Aorta (tissue), 5 donors: ENCODE measurements at regions not wholly inside any gene's neighbourhood (a gene's known extent, or its start where the extent isn't known, plus 50 kb on each side); places are given as distances from the start of the nearest gene placed in this dataset.
"Not testable (repeated sequence)": the region's sequence is repeated elsewhere in the genome, so short reads cannot be mapped to it uniquely, and the experiment has no call there.

Experiments
- ATAC-seq: fragments of 200-7000 bp; cut with Tn5 transposase; one replicate; pipeline ENCODE4 v1.9.1; 2022; ENCODE audit warnings: moderate library complexity; ENCODE audit not compliant: low FRiP score
- DNase-seq, 2 donors: peaks; one replicate each; pipeline ENCODE4 v3.0.0-alpha.2; 2020
- H3K27ac ChIP-seq, 2 donors: one replicate each; pipeline ENCODE4 v1.5.1; 2013; ENCODE audit warnings: low read length in 2 of 2, mild to moderate bottlenecking in 2 of 2, moderate library complexity in 2 of 2, control low read depth in 1 of 2, inconsistent platforms in 1 of 2, low read depth in 1 of 2
- H3K27me3 ChIP-seq, 2 donors: one replicate each; pipeline ENCODE4 v1.6.1; 2013; ENCODE audit warnings: control low read depth in 1 of 2, low read length in 1 of 2, mild to moderate bottlenecking in 1 of 2, moderate library complexity in 1 of 2; ENCODE audit not compliant: insufficient read depth in 2 of 2, control insufficient read depth in 1 of 2
- H3K36me3 ChIP-seq, 2 donors: one replicate each; pipeline ENCODE4 v1.6.1; 2013; ENCODE audit warnings: control low read depth in 1 of 2, low read length in 1 of 2, mild to moderate bottlenecking in 1 of 2; ENCODE audit not compliant: insufficient read depth in 2 of 2, control insufficient read depth in 1 of 2
- H3K4me1 ChIP-seq, 2 donors: one replicate each; pipeline ENCODE4 v1.6.1; 2013; ENCODE audit warnings: low read length in 2 of 2, control low read depth in 1 of 2, mild to moderate bottlenecking in 1 of 2, moderate library complexity in 1 of 2; ENCODE audit not compliant: insufficient read depth in 2 of 2, control insufficient read depth in 1 of 2
- H3K4me3 ChIP-seq, 2 donors: one replicate each; pipeline ENCODE4 v1.5.1; 2013; ENCODE audit warnings: low read length in 2 of 2, control low read depth in 1 of 2, mild to moderate bottlenecking in 1 of 2
- H3K9me3 ChIP-seq: one replicate; pipeline ENCODE4 v1.6.1; 2013; ENCODE audit warnings: mild to moderate bottlenecking, low read length; ENCODE audit not compliant: control insufficient read depth
- WGBS, 2 donors: extraction: QIAGEN DNeasy Blood & Tissue Kit; methylation state at CpG; one replicate each; pipeline ENCODE4 v1.1.7; 2013; 5-methylcytosine and 5-hydroxymethylcytosine counted together
- intact Hi-C, 2 donors: fragments of 100-400 bp; cut with DNase I; formaldehyde crosslinking; loops; one replicate each; pipeline versions ENCODE4 v1.14.2 to v1.15.0; 2022
- donor health status: healthy with polysubstance abuse.
- donor health status: Bipolar disorder and iron deficiency.
- donor health status: DM: no; HTN: no; CAD: no.
- donor health status: DM: no; HTN: no; CAD: no.
- donor health status: DM: yes; HTN: yes; CAD: no.

DNA sequence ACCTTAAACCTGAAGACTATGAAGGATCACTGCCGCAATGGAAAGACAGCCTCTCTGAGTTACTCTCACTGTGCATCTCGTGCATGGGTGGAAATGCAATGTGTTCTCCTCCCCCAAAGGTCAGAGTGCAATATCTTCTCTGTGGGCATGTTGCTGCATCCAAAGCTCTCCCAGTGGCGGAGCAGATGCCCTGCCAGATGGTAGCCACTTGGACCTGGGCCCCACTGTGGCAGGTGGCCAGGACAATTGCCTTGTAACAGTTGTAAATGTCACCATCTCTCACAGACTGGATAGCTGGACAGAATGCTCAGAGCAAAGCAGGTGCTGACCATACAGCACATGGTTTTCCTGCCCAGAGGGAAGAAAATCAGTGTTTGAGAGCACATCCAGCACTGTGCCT lies 542.0 kb downstream of the FAM181B start:
- H3K27me3 ChIP-seq = no peaks in the 10 kb centered on the region
- 58 to 77% methylated on average over 3 of the region's 3 CpGs for WGBS, 2 donors

GRCh38 chr11:82185925-82186324 lies 547.7 kb downstream of the FAM181B start:
- no peaks in the 10 kb centered on the region for H3K9me3 ChIP-seq
- H3K36me3 ChIP-seq = no peaks in the 10 kb centered on the region
- no peaks in the 10 kb centered on the region for H3K4me1 ChIP-seq
- no peak overlapping the region for H3K4me3 ChIP-seq
- H3K27ac ChIP-seq = no peak overlapping the region
- no peaks in the 10 kb centered on the region for H3K27me3 ChIP-seq
- WGBS, 2 donors = 82% methylated on average over 3 of the region's 3 CpGs
- no peak for DNase-seq
- intact Hi-C loops = no loop called here
- ATAC-seq = no peak

More for the DNA sequence above, 542.0 kb downstream of the FAM181B start:
- ATAC-seq (no peak), DNase-seq (no peak)
- H3K27ac ChIP-seq = no peak overlapping the region
- intact Hi-C loops = no loop called here
- no peaks in the 10 kb centered on the region for H3K9me3 ChIP-seq
- peaks cover 0 to 1% of the 10 kb centered on the region in 2 donors for H3K4me1 ChIP-seq
- no peak overlapping the region for H3K4me3 ChIP-seq
- no peaks in the 10 kb centered on the region for H3K36me3 ChIP-seq

GRCh38 chr11:82184966-82185365 lies 548.7 kb downstream of the FAM181B start:
- Histone ChIP-seq H3K36me3 (no peaks in the 10 kb centered on the region), H3K27me3 (no peaks in the 10 kb centered on the region), H3K9me3 (no peaks in the 10 kb centered on the region), H3K27ac (no peak overlapping the region), H3K4me3 (no peak overlapping the region), H3K4me1 (no peaks in the 10 kb centered on the region)
- intact Hi-C loops = no loop called here
- 79 to 85% methylated on average over 3 of the region's 3 CpGs for WGBS, 2 donors
- ATAC-seq (no peak), DNase-seq (no peak)

GRCh38 chr11:82183346-82183745 lies 550.3 kb downstream of the FAM181B start:
- H3K9me3 ChIP-seq = no peaks in the 10 kb centered on the region
- DNase-seq = no peak
- 70 to 74% methylated on average over 2 of the region's 2 CpGs for WGBS, 2 donors
- H3K36me3 ChIP-seq = no peaks in the 10 kb centered on the region
- H3K4me3 ChIP-seq = no peak overlapping the region
- intact Hi-C loops = no loop called here
- no peak for ATAC-seq
- H3K4me1 ChIP-seq = no peaks in the 10 kb centered on the region
- H3K27ac ChIP-seq = no peak overlapping the region
- no peaks in the 10 kb centered on the region for H3K27me3 ChIP-seq

- WGBS, 2 donors = 93 to 95% methylated on average over 1 to 2 of the region's 2 CpGs
- intact Hi-C loops, ATAC-seq: not testable (repeated sequence)
These were observed 551.0 kb downstream of the FAM181B start for GRCh38 chr11:82182697-82183096.

DNA sequence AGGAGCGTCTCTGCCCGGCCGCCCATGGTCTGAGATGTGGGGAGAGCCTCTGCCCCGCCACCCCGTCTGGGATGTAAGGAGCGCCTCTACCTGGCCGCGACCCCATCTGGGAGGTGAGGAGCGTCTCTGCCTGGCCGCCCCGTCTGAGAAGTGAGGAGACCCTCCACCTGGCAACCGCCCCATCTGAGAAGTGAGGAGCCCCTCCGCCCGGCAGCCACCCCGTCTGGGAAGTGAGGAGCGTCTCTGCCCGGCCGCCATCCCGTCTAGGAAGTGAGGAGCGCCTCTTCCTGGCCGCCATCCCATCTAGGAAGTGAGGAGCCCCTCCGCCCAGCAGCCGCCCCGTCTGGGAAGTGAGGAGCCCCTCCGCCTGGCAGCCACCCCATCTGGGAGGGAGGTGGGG lies 551.9 kb downstream of the FAM181B start:
- H3K27ac ChIP-seq, ATAC-seq, H3K4me1 ChIP-seq, H3K4me3 ChIP-seq, H3K27me3 ChIP-seq, H3K36me3 ChIP-seq, intact Hi-C loops, H3K9me3 ChIP-seq: not testable (repeated sequence)
- WGBS, 2 donors = 92 to 96% methylated on average over 22 to 25 of the region's 25 CpGs
- DNase-seq = peak; percentile 35 to 57

More at GRCh38 chr11:82182697-82183096, 551.0 kb downstream of the FAM181B start:
- H3K4me3 ChIP-seq, H3K9me3 ChIP-seq, H3K4me1 ChIP-seq, H3K27ac ChIP-seq, H3K27me3 ChIP-seq, H3K36me3 ChIP-seq, DNase-seq: not testable (repeated sequence)

DNA sequence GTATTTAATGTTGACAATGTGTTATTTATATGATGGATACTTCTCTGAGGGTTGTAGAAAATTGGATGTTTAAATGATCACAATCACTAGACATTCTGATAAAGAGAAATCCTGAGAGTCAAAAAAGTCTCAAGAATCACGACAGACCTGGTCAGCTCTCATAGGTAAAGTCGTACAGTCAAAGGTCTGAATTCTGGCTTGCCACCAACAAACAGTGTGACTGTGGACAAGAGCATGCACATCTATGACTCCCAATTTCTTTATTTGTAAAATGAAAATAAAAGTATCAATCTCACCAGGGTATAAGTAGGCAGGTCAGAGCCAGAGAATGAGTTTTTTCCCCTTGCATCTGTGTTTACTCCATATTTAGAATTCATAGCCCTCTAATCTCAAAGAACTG lies 556.7 kb downstream of the FAM181B start:
- no peak for DNase-seq
- no peaks in the 10 kb centered on the region for H3K4me1 ChIP-seq
- no peak overlapping the region for H3K27ac ChIP-seq
- no peaks in the 10 kb centered on the region for H3K36me3 ChIP-seq
- no peak for ATAC-seq
- H3K27me3 ChIP-seq = no peaks in the 10 kb centered on the region
- intact Hi-C loops = no loop called here
- WGBS, 2 donors = 81 to 84% methylated on average over 2 of the region's 2 CpGs
- no peak overlapping the region for H3K4me3 ChIP-seq
- H3K9me3 ChIP-seq = no peaks in the 10 kb centered on the region

DNA sequence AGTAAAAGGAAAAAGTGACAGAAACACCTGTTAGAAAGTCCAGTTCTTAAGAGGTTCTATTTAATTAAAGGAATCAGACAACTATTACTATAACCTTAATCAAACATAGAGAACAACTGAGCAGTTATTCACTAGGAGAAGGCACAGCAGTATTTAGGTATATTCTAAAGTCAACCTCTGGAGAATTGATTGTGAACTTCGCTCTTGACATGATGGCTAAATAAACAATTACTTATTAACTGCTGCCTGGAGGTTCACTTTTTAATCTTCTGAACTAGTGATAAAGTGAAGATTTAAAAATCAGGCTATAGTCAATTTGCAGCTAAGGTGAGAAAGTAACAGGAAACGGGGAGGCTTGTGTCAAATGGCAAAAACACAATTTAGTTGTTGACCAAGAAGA lies 557.3 kb downstream of the FAM181B start:
- no peaks in the 10 kb centered on the region for H3K36me3 ChIP-seq
- no peak overlapping the region for H3K4me3 ChIP-seq
- DNase-seq = no peak
- no peak for ATAC-seq
- H3K4me1 ChIP-seq = no peaks in the 10 kb centered on the region
- 77 to 88% methylated on average over 2 of the region's 2 CpGs for WGBS, 2 donors
- H3K9me3 ChIP-seq = no peaks in the 10 kb centered on the region
- no peaks in the 10 kb centered on the region for H3K27me3 ChIP-seq
- intact Hi-C loops = no loop called here
- H3K27ac ChIP-seq = no peak overlapping the region

GRCh38 chr11:82174610-82175009 lies 559.1 kb downstream of the FAM181B start:
- WGBS, 2 donors = 84 to 86% methylated on average over 2 of the region's 2 CpGs
- no peak overlapping the region for H3K27ac ChIP-seq
- no peaks in the 10 kb centered on the region for H3K4me1 ChIP-seq
- no peak overlapping the region for H3K4me3 ChIP-seq
- intact Hi-C loops = no loop called here
- H3K36me3 ChIP-seq = no peaks in the 10 kb centered on the region
- ATAC-seq = no peak
- H3K9me3 ChIP-seq = no peaks in the 10 kb centered on the region
- DNase-seq = no peak
- H3K27me3 ChIP-seq = no peaks in the 10 kb centered on the region
